SK-N-SH treated with all-trans-retinoic acid at 6 μM for 48 hours (cell line): ENCODE measurements at regions not wholly inside any gene's neighbourhood (a gene's known extent, or its start where the extent isn't known, plus 50 kb on each side); places are given as distances from the start of the nearest gene placed in this dataset.

Experiments
- TCF4 ChIP-seq: fragments of 250-450 bp; sonication (Bioruptor Pico); IDR thresholded peaks from 2 replicates; pipeline ENCODE4 v1.8.0; 2021; ENCODE audit warnings: mild to moderate bottlenecking, moderate library complexity, borderline replicate concordance
- ZNF8 ChIP-seq: fragments of 450-650 bp; formaldehyde crosslinking; IDR thresholded peaks from 2 replicates; pipeline ENCODE4 v1.5.0; 2020; ENCODE audit warnings: mild to moderate bottlenecking, moderate library complexity

GRCh38 chrX:150227873-150228410 is 135.2 kb upstream of the MAMLD1 start:
- TF ChIP-seq TCF4 (CRISPR knock-in tag), result no peak
- TF ChIP-seq ZNF8 (CRISPR knock-in tag), result no peak
